A673 (cell line): ENCODE measurements at regions not wholly inside any gene's neighbourhood (a gene's known extent, or its start where the extent isn't known, plus 50 kb on each side); places are given as distances from the start of the nearest gene placed in this dataset.

Experiments
- EZH2 ChIP-seq: fragments of 200-600 bp; sonication (generic); IDR thresholded peaks from 2 replicates; pipeline ENCODE4 v1.6.1; 2017; ENCODE audit warnings: borderline replicate concordance, low read depth, mild to moderate bottlenecking, mixed read lengths, antibody characterized with exemption, low read length; ENCODE audit not compliant: poor library complexity, severe bottlenecking
- TF ChIP-seq, protein P1 (sequence below): fragments of 300-800, 200-600 bp; sonication (generic); conservative IDR thresholded peaks from 2 replicates; pipeline ENCODE4 v1.5.1; 2017; ENCODE audit warnings: low read depth, mild to moderate bottlenecking, antibody characterized with exemption, low read length, moderate library complexity, mixed read lengths

DNA sequence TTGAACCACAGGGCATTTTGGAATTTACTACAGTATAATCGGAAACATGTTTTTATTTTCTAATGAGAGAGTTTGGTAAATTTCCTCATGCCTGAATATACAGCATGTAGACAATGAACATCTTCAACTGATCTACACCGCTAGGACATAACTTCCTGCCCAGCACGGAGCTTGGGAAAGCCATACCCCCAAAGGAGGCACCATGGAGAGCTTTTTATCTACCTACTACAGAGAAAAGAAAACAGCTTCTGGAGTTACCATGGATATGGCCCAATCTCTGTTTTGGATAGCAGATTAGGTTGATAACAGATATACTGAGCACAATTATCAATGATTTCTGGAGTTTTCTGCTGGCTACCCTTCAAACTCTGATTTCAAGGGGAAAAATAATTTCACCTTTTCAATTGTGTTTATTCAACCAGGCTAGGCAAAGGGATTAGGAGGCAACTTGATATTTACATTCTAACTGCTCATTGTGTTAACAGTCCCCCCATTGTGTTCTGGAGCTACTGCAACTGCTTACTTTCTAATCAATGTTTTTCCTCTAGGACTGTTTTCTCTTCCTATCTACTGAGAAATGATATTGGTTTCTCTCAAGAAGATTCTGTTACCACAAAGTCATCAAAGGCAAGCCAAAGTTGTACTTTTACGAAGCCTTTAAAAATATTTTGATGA, 123.0 kb upstream of the ARHGAP28 start:
- TF ChIP-seq, protein P1, sequence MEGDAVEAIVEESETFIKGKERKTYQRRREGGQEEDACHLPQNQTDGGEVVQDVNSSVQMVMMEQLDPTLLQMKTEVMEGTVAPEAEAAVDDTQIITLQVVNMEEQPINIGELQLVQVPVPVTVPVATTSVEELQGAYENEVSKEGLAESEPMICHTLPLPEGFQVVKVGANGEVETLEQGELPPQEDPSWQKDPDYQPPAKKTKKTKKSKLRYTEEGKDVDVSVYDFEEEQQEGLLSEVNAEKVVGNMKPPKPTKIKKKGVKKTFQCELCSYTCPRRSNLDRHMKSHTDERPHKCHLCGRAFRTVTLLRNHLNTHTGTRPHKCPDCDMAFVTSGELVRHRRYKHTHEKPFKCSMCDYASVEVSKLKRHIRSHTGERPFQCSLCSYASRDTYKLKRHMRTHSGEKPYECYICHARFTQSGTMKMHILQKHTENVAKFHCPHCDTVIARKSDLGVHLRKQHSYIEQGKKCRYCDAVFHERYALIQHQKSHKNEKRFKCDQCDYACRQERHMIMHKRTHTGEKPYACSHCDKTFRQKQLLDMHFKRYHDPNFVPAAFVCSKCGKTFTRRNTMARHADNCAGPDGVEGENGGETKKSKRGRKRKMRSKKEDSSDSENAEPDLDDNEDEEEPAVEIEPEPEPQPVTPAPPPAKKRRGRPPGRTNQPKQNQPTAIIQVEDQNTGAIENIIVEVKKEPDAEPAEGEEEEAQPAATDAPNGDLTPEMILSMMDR = no peak
- TF ChIP-seq EZH2 = no peak
